WTC11 (cell line): ENCODE measurements at regions not wholly inside any gene's neighbourhood (a gene's known extent, or its start where the extent isn't known, plus 50 kb on each side); places are given as distances from the start of the nearest gene placed in this dataset.

Source experiments
- ATAC-seq: fragments of 200-7000 bp; cut with Tn5 transposase; 2 replicates; pipeline ENCODE4 v1.10.0; 2021; ENCODE audit warnings: mild to moderate bottlenecking, moderate library complexity
- CTCF ChIA-PET: fragments of 300-600 bp; sonication (Branson Sonifier 250); formaldehyde crosslinking; loops from one replicate; lab custom pipeline; 2021; ENCODE audit warnings: antibody characterized with exemption; lab: Charles Lee
- POLR2A ChIA-PET: fragments of 350-600 bp; sonication (Branson Sonifier 250); formaldehyde crosslinking; loops from one replicate; lab custom pipeline; 2021; ENCODE audit warnings: antibody characterized with exemption; lab: Charles Lee
- DNase-seq: peaks from one replicate; pipeline ENCODE4 v3.0.0; 2021; ENCODE audit warnings: low spot score
- H3K27ac Mint-ChIP-seq: 2 replicates; pipeline ENCODE4 v1.8.0; 2021; ENCODE audit warnings: mixed read lengths
- H3K27me3 Mint-ChIP-seq: 2 replicates; pipeline ENCODE4 v1.8.0; 2021; ENCODE audit warnings: low read depth, mild to moderate bottlenecking, moderate library complexity, mixed read lengths
- H3K36me3 Mint-ChIP-seq: 2 replicates; pipeline ENCODE4 v1.8.0; 2021; ENCODE audit warnings: mixed read lengths
- H3K4me1 Mint-ChIP-seq: 2 replicates; pipeline ENCODE4 v1.8.0; 2022; ENCODE audit warnings: mixed read lengths
- H3K4me3 Mint-ChIP-seq: 2 replicates; pipeline ENCODE4 v1.8.0; 2021; ENCODE audit warnings: mild to moderate bottlenecking, moderate library complexity, mixed read lengths
- H3K9me3 Mint-ChIP-seq: 2 replicates; pipeline ENCODE4 v1.8.0; 2021; ENCODE audit warnings: mixed read lengths
- CBFB ChIP-seq: sonication (generic); formaldehyde crosslinking; IDR thresholded peaks from 2 replicates; pipeline ENCODE4 v1.8.1; 2022; ENCODE audit warnings: mild to moderate bottlenecking, low read depth, missing genetic modification reagents
- E2F4 ChIP-seq: sonication (generic); formaldehyde crosslinking; IDR thresholded peaks from 2 replicates; pipeline ENCODE4 v1.8.1; 2022; ENCODE audit warnings: low read depth, mild to moderate bottlenecking, moderate library complexity, missing genetic modification reagents, borderline replicate concordance
- ELF4 ChIP-seq: sonication (generic); formaldehyde crosslinking; IDR thresholded peaks from 2 replicates; pipeline ENCODE4 v1.8.1; 2022; ENCODE audit warnings: low read depth, mild to moderate bottlenecking, moderate library complexity, missing genetic modification reagents
- EMX1 ChIP-seq: fragments of 250-450 bp; sonication (Bioruptor Pico); IDR thresholded peaks from 2 replicates; pipeline ENCODE4 v1.8.0; 2021; ENCODE audit warnings: mild to moderate bottlenecking
- ETV6 ChIP-seq: sonication (generic); formaldehyde crosslinking; IDR thresholded peaks from 2 replicates; pipeline ENCODE4 v1.8.1; 2022; ENCODE audit warnings: mild to moderate bottlenecking, missing genetic modification reagents
- FOXK1 ChIP-seq: sonication (generic); formaldehyde crosslinking; IDR thresholded peaks from 2 replicates; pipeline ENCODE4 v1.8.0; 2022; ENCODE audit warnings: mild to moderate bottlenecking, moderate library complexity, missing genetic modification reagents
- HMGXB4 ChIP-seq: sonication (generic); formaldehyde crosslinking; IDR thresholded peaks from 2 replicates; pipeline ENCODE4 v1.8.1; 2023; ENCODE audit warnings: mild to moderate bottlenecking, moderate library complexity, missing genetic modification reagents
- IRF2 ChIP-seq: sonication (generic); formaldehyde crosslinking; IDR thresholded peaks from 2 replicates; pipeline ENCODE4 v1.8.0; 2022; ENCODE audit warnings: low read depth, missing genetic modification reagents, borderline replicate concordance
- KAT7 ChIP-seq: sonication (generic); formaldehyde crosslinking; IDR thresholded peaks from 2 replicates; pipeline ENCODE4 v1.8.1; 2023; ENCODE audit warnings: missing genetic modification reagents, mild to moderate bottlenecking, borderline replicate concordance
- OVOL2 ChIP-seq: fragments of 250-450 bp; sonication (Bioruptor Pico); IDR thresholded peaks from 2 replicates; pipeline ENCODE4 v1.9.0; 2021; ENCODE audit warnings: mild to moderate bottlenecking, borderline replicate concordance
- PREB ChIP-seq: sonication (generic); formaldehyde crosslinking; IDR thresholded peaks from 2 replicates; pipeline ENCODE4 v1.8.1; 2022; ENCODE audit warnings: mild to moderate bottlenecking, missing genetic modification reagents, moderate library complexity, borderline replicate concordance
- TP53 ChIP-seq: sonication (generic); formaldehyde crosslinking; IDR thresholded peaks from 2 replicates; pipeline ENCODE4 v1.8.1; 2023; ENCODE audit warnings: mild to moderate bottlenecking, missing genetic modification reagents
- ZNF138 ChIP-seq: sonication (generic); formaldehyde crosslinking; conservative IDR thresholded peaks from 2 replicates; pipeline ENCODE4 v1.8.1; 2022; ENCODE audit warnings: mild to moderate bottlenecking, moderate library complexity, missing genetic modification reagents
- ZNF232 ChIP-seq: sonication (generic); formaldehyde crosslinking; IDR thresholded peaks from 2 replicates; pipeline ENCODE4 v1.8.0; 2022; ENCODE audit warnings: mild to moderate bottlenecking, missing genetic modification reagents
- ZNF263 ChIP-seq: sonication (generic); formaldehyde crosslinking; IDR thresholded peaks from 2 replicates; pipeline ENCODE4 v1.8.1; 2022; ENCODE audit warnings: low read depth, mild to moderate bottlenecking, moderate library complexity, missing genetic modification reagents
- ZNF317 ChIP-seq: sonication (generic); formaldehyde crosslinking; IDR thresholded peaks from 2 replicates; pipeline ENCODE4 v1.8.1; 2023; ENCODE audit warnings: low read depth, mild to moderate bottlenecking, moderate library complexity, missing genetic modification reagents, borderline replicate concordance
- ZNF396 ChIP-seq: fragments of 250-450 bp; sonication (Bioruptor Pico); IDR thresholded peaks from 2 replicates; pipeline ENCODE4 v1.8.0; 2021; ENCODE audit warnings: mild to moderate bottlenecking, moderate library complexity, borderline replicate concordance
- ZNF512 ChIP-seq: sonication (generic); formaldehyde crosslinking; IDR thresholded peaks from 2 replicates; pipeline ENCODE4 v1.8.1; 2022; ENCODE audit warnings: missing genetic modification reagents, borderline replicate concordance
- ZNF671 ChIP-seq: fragments of 250-450 bp; sonication (Bioruptor Pico); IDR thresholded peaks from 2 replicates; pipeline ENCODE4 v1.8.0; 2021; ENCODE audit warnings: mild to moderate bottlenecking
- TF ChIP-seq, protein P1 (sequence below): sonication (generic); formaldehyde crosslinking; conservative IDR thresholded peaks from 2 replicates; pipeline ENCODE4 v1.8.1; 2022; ENCODE audit warnings: mild to moderate bottlenecking, missing genetic modification reagents
- TF ChIP-seq, protein P2 (sequence below): sonication (generic); formaldehyde crosslinking; IDR thresholded peaks from 2 replicates; pipeline ENCODE4 v1.8.0; 2023; ENCODE audit warnings: missing genetic modification reagents

GRCh38 chr2:181300600-181301291 lies 156.4 kb upstream of the ITGA4 start (continued):
- TF ChIP-seq, protein P1, sequence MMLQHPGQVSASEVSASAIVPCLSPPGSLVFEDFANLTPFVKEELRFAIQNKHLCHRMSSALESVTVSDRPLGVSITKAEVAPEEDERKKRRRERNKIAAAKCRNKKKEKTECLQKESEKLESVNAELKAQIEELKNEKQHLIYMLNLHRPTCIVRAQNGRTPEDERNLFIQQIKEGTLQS (CRISPR knock-in tag) = no peak
- TF ChIP-seq EMX1 (CRISPR knock-in tag) = no peak
- no peak for TF ChIP-seq KAT7
- TF ChIP-seq ZNF671 (CRISPR knock-in tag) = no peak
- TF ChIP-seq ZNF232 (CRISPR knock-in tag) = no peak
- TF ChIP-seq, protein P2, sequence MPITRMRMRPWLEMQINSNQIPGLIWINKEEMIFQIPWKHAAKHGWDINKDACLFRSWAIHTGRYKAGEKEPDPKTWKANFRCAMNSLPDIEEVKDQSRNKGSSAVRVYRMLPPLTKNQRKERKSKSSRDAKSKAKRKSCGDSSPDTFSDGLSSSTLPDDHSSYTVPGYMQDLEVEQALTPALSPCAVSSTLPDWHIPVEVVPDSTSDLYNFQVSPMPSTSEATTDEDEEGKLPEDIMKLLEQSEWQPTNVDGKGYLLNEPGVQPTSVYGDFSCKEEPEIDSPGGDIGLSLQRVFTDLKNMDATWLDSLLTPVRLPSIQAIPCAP (CRISPR knock-in tag) = no peak
- TF ChIP-seq OVOL2 (CRISPR knock-in tag) = no peak
- no peak for TF ChIP-seq IRF2 (CRISPR knock-in tag)
- no peak for TF ChIP-seq FOXK1 (CRISPR knock-in tag)

DNA sequence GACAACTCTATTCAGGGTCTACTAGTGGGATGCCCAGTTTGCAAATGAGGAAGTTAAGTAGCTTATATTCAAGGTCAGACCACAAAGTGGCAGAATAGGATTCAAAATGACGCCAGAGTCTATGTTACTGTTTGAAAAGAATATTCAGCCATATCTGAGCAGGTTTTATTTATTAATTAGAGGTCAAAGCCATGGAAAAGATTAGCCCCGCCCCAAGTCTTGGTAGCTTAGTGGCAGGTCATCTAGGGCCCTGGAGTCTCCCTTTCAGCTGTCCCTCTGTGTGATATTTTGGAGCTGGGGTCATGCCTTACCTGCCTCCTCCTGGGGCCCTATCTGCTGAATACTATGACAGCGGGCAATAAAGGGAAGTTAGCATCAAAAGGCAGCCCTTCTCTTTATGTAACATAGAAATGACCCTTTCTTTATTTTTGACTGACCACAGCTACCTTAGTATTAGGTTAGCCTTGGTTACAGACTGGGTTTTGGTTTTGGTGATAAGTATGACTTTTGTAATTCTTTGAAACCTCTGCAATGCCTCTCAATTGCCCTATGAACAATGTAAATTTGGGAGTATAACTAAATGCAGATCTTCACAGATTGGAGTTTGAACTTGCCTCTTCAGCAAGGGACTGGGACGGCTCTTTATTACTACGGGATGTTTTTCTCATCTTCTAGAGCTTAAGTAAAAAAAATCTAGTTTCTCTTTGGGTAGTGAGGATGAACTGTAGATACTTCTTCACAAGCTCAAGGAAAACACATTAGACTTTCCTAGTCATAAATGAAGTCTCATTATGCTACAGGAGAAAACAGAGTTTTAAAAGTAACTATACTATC lies 153.0 kb upstream of the ITGA4 start:
- peaks cover 18% of the 10 kb centered on the region for H3K4me1 Mint-ChIP-seq
- no peaks in the 10 kb centered on the region for H3K27me3 Mint-ChIP-seq
- H3K36me3 Mint-ChIP-seq = no peaks in the 10 kb centered on the region; the same call in 1 of the 2 replicates
- no peak for TF ChIP-seq IRF2 (CRISPR knock-in tag)
- no peak for TF ChIP-seq ZNF317 (CRISPR knock-in tag)
- no peak for TF ChIP-seq PREB (CRISPR knock-in tag)
- no peak for TF ChIP-seq ZNF396
- no peak for TF ChIP-seq ELF4
- no peak for TF ChIP-seq E2F4 (CRISPR knock-in tag)
- no peak for TF ChIP-seq CBFB
- TF ChIP-seq TP53 (CRISPR knock-in tag) = no peak
- no peak for TF ChIP-seq HMGXB4
- no peak for TF ChIP-seq ZNF263
- TF ChIP-seq ETV6 = no peak
- no peak for TF ChIP-seq ZNF512 (CRISPR knock-in tag)
- TF ChIP-seq ZNF138 (CRISPR knock-in tag) = no peak
- no peak overlapping the region for H3K27ac Mint-ChIP-seq
- ChIA-PET POLR2A (no interaction called here), CTCF (interaction anchor here (0.6 to 1.2 kb wide), 2 partner anchors 28 to 153 kb away, joined by 3 to 4 read pairs; partner anchors contain the start of gene ITGA4)
- H3K9me3 Mint-ChIP-seq = peaks cover 7% of the 10 kb centered on the region
- DNase-seq (no peak), ATAC-seq (peak; percentile 60)
- H3K4me3 Mint-ChIP-seq = no peak overlapping the region
